ENCODE measurements at regions not wholly inside any gene's neighbourhood (a gene's known extent, or its start where the extent isn't known, plus 50 kb on each side); places are given as distances from the start of the nearest gene placed in this dataset.

- Histone ChIP-seq H3K4me3 (ENCODE audit: low read depth in 2 of 2, low read length in 1 of 2) (no peak overlapping the region), H3K4me2 (no peak overlapping the region)
- WGBS (ENCODE audit: low lambda C conversion rate): 19% methylated on average over 3 of the region's 3 CpGs
Observed at GRCh38 chr15:85878828-85879225, 84.1 kb upstream of the KLHL25 start.

GRCh38 chr15:85879334-85880163 lies 84.8 kb upstream of the KLHL25 start:
- Histone ChIP-seq H2AFZ (ENCODE audit: low read depth) (no peak overlapping the region), H3K36me3 (replicated peaks in 1 of 2; ENCODE audit: control insufficient read depth in 1 of 2, insufficient read depth in 2 of 2, low read length in 1 of 2) (no peaks in the 10 kb centered on the region), H3K79me2 (ENCODE audit: insufficient read depth) (no peaks in the 10 kb centered on the region), H3F3A (replicated peaks; ENCODE audit: insufficient read depth) (no peaks in the 10 kb centered on the region), H3K9ac (no peak overlapping the region), H3K9me3 (no peaks in the 10 kb centered on the region), H3K27me3 (ENCODE audit: insufficient read depth) (no peaks in the 10 kb centered on the region), H3K4me1 (ENCODE audit: control insufficient read depth in 1 of 2, insufficient read depth in 2 of 2, low read depth in 1 of 2, low read length in 1 of 2) (no peaks in the 10 kb centered on the region; a peak in 1 of 4 replicates), H3K4me2 (no peak overlapping the region), H3K9me2 (no peaks in the 10 kb centered on the region), H4K20me1 (ENCODE audit: insufficient read depth) (no peaks in the 10 kb centered on the region), H3K27ac (ENCODE audit: low read depth in 2 of 2, low read length in 1 of 2) (no peak overlapping the region), H3K4me3 (ENCODE audit: low read depth in 2 of 2, low read length in 1 of 2) (no peak overlapping the region)
- WGBS (ENCODE audit: low lambda C conversion rate): 58% methylated on average over 17 of the region's 20 CpGs
- TF ChIP-seq TEAD4 (IDR thresholded peaks at IDR 0.05; ENCODE audit: borderline replicate concordance, insufficient read depth): no peak
- TF ChIP-seq POLR2AphosphoS5 (IDR thresholded peaks at IDR 0.05; ENCODE audit: low read depth, low read length): no peak
- no peak for TF ChIP-seq CHD2 (IDR thresholded peaks at IDR 0.05; ENCODE audit: low read length, partially characterized antibody)
- TF ChIP-seq IRF3 (IDR thresholded peaks at IDR 0.05; ENCODE audit: low read depth, low read length): no peak
- TF ChIP-seq TCF12 (IDR thresholded peaks at IDR 0.05): no peak
- no peak for TF ChIP-seq NRF1 (IDR thresholded peaks at IDR 0.05; ENCODE audit: low read depth, low read length)
- TF ChIP-seq PBX3 (IDR thresholded peaks at IDR 0.05): no peak
- no peak for TF ChIP-seq NFIC (IDR thresholded peaks at IDR 0.05; ENCODE audit: borderline replicate concordance)
- TF ChIP-seq EZH2phosphoT487 (IDR thresholded peaks at IDR 0.05; ENCODE audit: borderline replicate concordance, low read depth): no peak
- no peak for TF ChIP-seq GABPA (IDR thresholded peaks at IDR 0.05; ENCODE audit: low read depth)
- TF ChIP-seq RXRA (IDR thresholded peaks at IDR 0.05; ENCODE audit: borderline replicate concordance, low read depth): no peak
- TF ChIP-seq JUND (IDR thresholded peaks at IDR 0.05): no peak
- no peak for TF ChIP-seq TAF1 (IDR thresholded peaks at IDR 0.05; ENCODE audit: borderline replicate concordance, low read depth, low read length)
- CTCF ChIA-PET: interaction anchor here (4.1 kb wide), 1 partner anchor 14 kb away, joined by 24 read pairs; no protein-coding TSS in a partner anchor
- no peak for DNase-seq
- POLR2A ChIA-PET: no interaction called here

More at GRCh38 chr15:85878828-85879225, 84.1 kb upstream of the KLHL25 start:
- Histone ChIP-seq H4K20me1 (ENCODE audit: insufficient read depth) (no peaks in the 10 kb centered on the region), H3K9me3 (no peaks in the 10 kb centered on the region), H3K27me3 (ENCODE audit: insufficient read depth) (no peaks in the 10 kb centered on the region), H3K9ac (no peak overlapping the region), H3K79me2 (ENCODE audit: insufficient read depth) (no peaks in the 10 kb centered on the region), H3K36me3 (replicated peaks in 1 of 2; ENCODE audit: control insufficient read depth in 1 of 2, insufficient read depth in 2 of 2, low read length in 1 of 2) (no peaks in the 10 kb centered on the region), H2AFZ (ENCODE audit: low read depth) (no peak overlapping the region), H3K4me1 (ENCODE audit: control insufficient read depth in 1 of 2, insufficient read depth in 2 of 2, low read depth in 1 of 2, low read length in 1 of 2) (no peaks in the 10 kb centered on the region; a peak in 1 of 4 replicates), H3K27ac (ENCODE audit: low read depth in 2 of 2, low read length in 1 of 2) (no peak overlapping the region), H3F3A (replicated peaks; ENCODE audit: insufficient read depth) (no peaks in the 10 kb centered on the region), H3K9me2 (no peaks in the 10 kb centered on the region)
- no peak for DNase-seq
- ChIA-PET CTCF (interaction anchor here (4.1 kb wide), 1 partner anchor 14 kb away, joined by 24 read pairs; no protein-coding TSS in a partner anchor), POLR2A (no interaction called here)
- TF ChIP-seq SIN3A (IDR thresholded peaks at IDR 0.05; ENCODE audit: borderline replicate concordance, low read depth, low read length) (no peak), JUND (IDR thresholded peaks at IDR 0.05) (no peak), FOXM1 (IDR thresholded peaks at IDR 0.05; ENCODE audit: low read depth) (no peak), MEF2A (IDR thresholded peaks at IDR 0.05; ENCODE audit: borderline replicate concordance, low read depth) (no peak)

Measured in SK-N-SH (cell line).